GM18508 (cell line): ENCODE measurements at regions not wholly inside any gene's neighbourhood (a gene's known extent, or its start where the extent isn't known, plus 50 kb on each side); places are given as distances from the start of the nearest gene placed in this dataset.

ENCODE experiments used
- ATAC-seq: cut with Tn5 transposase; IDR thresholded peaks from one replicate; pipeline ENCODE4 v1.9.1; 2021; ENCODE audit warnings: moderate number of reproducible peaks; ENCODE audit not compliant: insufficient read depth, unreplicated experiment

DNA sequence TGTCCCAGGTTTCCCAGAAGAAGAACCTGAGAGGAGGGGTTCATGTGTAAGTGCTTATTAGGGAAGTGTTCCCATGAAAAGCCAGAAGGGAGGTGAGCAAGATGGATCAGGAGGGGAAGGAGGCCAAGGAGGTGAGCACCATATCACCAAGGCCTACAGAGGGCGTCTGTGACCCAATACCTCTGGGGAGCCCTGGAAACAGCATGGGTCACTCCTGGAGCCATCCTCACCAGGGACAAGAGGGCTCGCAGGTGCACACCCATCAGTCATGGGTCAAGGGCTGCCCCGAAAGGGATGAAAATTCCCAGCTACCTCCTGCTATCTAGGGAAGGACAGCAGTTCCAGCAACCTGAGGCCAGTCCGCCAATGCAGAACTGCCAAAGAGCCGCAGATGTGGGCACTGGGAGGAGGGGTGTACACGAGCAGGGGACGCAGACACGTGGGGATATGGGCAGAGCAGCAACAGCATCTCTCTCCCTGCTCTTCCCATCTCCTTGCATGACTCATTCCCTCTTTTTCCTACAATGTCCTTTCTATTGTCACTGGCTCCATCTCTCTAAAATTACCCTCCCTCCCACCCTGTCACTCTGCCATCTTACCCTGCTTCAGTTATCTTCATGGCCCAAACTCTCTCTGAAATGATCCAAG is 167.6 kb upstream of the FSTL4 start:
- ATAC-seq, result no peak

DNA sequence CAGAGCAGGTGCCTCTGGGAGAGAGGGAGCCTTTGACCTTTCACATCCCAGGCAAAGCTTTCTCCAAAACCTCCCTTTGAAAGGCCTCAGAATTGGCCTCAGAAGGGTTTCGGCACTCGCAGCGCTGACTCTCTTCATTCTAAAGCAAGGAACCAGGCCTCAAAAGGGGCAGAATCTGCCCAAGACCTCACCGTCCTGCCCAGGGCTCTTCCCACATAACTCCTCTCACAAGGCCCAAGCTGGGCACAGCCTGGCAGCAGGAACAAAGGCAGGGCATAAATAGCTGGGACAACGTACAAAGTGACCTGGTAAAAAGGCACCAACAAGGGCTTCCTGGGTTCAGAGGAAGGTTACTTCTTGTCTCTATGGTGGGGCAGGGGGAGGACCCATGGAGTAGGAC is 166.3 kb upstream of the FSTL4 start:
- ATAC-seq, result no peak

DNA sequence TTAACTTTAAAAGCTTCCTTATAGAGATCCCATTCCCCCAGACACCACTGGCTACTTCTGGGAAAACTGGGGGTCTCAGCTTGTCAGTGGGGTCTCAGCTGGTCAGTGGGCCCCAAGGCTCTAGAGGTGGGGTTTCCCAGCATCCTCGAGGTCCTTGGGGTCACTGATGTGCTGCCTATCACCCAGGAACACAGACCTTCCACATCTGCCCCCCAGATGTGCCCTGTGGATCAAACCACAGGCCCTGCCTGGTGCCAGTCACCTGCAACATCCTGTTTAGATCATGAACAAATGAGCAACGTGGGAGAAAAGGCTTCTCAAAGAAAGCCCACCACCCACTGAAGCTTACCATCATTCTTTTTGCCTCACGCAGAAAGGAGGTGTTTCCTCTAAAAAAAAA is 165.6 kb upstream of the FSTL4 start:
- ATAC-seq, result no peak

DNA sequence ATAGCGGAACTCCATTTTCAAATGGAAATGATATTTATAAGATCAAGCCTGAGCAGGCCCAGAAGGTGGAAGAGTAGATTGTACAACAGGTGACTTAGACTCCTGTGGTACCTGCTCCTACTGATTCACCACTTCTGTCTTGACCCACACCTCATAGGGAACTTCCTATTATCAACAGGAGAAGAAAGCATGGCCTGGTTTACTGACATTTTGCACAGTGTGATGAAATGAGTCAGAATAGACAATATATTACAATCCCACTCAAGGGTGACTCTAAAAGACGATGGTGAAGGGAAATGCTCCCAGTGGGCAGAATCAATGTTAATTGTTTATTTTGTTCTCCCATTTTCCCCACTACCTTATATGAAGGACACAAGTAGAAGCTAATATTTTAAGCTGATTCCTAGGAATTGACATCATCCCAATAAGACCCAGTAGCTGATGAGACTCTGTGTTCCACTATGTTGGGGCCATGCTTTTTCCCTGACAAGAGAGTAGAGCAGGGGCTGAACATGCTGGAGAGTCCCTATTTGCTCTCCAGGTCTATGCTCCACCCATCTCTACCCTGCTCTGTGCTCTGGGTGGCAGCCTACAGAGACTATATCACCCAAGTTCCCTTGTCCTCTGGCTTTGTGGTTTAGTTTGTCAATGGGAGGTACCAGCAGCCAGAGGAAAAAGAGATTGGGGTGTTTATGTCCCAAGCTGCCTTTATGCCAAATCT is 163.4 kb upstream of the FSTL4 start:
- no peak for ATAC-seq

DNA sequence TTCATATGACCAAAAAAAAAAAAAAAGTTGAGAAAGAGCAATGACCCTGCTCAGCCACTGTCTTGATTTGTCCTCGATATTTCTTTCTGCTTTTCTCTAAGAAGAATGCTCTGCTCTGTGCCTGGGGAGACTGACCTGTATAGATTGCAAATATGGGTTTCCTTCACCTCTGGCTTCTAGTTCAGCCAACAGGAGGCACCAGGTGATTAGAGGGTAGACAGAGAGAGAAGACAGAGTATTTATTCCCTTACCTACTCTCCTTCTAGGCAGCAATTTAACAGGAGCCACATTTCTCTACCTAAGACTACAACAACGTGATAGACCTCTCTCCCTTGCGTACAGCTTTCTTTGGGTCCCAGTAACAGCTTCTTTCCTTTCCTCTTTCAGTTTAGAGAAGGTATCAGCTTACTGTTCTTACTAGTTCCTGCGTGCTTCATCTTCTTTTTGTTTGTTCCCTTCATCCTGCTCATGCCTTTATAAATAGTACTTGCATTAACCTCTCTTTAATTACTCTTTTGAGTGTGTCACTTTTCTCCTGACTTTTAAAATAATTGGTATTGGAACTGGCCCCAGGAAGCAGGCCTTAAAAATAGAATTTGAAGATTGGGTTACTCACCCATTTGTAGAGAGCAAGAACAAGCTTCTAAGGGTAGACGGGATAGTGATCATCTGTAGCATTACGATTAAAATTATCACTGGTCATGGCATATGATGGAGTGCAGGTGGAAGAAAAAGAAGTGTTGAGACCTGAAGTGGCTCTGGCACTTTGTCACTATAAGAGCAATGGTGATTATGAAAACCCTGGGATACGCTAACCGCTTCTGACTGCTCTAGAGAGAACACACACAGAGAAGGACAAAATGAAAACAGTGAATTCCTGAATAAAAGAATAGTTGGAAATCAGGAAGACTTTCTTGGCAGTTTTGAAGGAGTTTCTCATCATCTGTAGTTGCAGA is 161.2 kb upstream of the FSTL4 start:
- no peak for ATAC-seq

DNA sequence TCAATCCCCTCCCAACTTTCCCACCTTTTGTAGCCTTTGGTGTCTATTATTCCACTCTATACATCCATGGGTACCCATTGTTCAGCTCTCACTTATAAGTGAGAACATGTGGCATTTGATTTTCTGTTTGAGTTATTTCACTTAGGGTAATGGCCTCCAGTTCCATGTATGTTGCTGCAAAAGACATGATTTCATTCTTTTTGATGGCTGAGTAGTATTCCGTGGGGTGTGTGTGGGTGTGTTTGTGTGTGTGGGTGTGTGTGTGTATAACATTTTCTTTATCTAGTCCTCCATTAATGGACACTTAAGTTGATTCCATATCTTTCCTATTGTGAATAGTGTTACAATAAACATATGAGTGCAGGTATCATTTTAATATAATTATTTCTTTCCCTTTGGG is 157.5 kb upstream of the FSTL4 start:
- ATAC-seq, result no peak

DNA sequence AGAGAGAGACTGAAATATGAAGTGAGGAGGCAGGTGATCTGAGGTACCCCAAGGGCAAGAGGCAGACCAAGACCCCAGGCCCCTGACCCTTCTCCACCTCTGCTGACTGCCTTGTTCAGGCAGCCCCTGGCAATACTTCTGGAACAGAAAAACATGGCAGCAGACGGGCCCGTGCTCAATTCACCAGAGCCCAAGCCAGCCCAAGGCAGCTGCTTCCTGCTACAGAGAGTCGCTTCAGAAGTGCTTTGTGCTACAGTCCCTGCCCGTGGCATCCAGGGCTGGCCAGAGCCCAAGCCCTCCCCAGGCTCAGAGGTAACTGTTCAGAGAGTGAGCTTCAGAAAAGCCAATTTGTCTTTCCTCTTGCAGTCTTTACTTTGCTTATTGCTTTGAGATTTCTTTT is 151.4 kb upstream of the FSTL4 start:
- ATAC-seq, result no peak

DNA sequence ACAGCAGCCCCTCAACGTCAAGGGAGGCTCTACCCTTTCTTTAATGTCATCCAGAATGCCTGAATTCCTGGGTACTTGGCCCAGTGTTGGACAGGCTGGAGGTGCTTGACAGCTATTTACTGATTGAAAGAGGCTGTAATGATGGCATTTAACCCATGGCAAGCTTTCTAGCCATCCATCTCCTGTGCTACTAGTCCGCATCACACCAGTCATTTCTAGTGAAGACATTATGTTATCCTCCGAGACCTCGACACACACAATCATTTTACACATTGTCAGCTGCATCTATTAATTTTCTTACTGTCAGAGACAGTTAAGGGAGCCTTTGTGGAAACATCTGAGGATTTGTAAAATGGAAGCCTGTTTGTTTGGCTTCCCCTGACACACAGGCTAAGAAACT is 149.3 kb upstream of the FSTL4 start:
- no peak for ATAC-seq

DNA sequence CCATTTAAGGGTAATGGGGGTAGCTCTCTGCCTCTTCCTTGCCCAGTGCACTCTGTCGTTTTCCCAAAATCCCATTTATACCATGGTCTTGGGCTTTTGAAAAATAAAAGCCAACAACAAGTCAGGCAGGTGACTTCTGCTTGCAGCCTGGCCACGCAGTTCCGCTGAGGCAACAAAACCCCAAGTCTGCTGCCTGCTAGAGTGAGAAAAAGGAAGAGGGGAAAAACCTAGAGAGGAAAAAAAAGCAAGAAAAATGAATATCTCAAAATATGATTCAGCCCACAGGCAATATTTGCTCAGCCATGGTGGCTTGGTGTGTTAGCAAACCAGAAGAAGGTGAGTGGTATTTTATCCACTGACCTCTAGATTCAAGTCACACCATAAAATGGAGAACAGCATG is 148.2 kb upstream of the FSTL4 start:
- no peak for ATAC-seq

DNA sequence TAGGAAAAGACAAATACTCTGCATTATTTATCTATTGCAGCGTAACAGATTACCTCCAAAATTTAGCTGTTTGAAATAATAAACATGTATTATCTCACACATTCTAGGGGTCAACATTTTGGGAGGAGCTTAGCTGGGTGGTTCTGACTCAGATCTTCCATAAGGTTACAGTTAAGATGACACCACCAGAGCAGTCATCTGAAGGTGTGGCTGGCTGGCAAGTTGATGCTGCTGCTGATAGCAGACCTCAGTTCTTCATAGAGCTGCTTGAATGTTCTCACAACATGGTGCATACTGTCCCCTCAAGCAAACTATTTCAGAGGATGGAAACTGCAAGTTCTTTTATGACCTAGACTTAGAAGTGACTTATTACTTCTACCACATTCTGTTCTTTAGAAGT is 146.3 kb upstream of the FSTL4 start:
- ATAC-seq, result no peak

DNA sequence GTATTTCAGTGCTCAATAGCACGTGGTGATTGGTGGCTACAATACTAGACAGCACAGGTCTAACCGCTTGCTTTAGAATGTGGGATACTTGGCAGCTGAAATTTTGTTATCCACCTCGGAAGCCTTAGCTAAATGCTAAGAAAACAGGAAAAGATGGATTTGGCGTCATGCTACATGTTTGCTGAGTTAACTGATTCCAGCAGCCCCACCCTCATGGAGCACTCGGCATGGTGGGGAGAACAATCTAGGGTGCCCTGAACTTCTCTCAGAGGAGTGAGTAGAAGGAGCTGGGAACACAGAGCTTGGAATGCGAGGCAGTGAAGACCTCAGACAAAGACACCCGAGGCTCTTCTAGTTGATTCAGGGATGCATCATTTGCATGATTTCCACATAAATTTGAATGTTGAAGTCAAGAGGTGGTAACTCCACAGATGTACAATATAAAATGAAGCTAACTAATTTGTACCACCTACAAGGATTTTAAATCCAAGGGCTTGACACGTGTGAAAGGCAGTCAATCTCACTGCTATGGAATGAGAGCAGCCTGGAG is 145.1 kb upstream of the FSTL4 start:
- no peak for ATAC-seq

DNA sequence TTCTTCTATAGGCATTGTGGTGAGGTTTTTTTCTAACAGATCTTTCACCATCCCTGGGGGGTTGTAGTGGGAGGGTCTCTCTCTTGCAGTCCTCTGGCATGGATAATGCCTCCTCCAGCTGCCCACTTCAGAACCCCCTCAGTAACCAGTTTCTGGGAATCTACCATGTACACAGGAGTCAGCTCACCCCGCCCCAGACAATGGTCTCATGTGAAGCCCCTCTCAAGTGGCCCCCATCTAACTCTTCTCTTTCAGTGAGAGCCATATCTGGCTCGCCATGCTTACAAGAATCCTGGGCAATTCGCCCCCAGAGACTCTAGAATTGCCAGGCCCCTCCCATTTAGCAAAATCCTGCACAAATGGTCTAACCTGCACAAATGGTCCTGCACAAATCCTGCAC is 144.4 kb upstream of the FSTL4 start:
- no peak for ATAC-seq

DNA sequence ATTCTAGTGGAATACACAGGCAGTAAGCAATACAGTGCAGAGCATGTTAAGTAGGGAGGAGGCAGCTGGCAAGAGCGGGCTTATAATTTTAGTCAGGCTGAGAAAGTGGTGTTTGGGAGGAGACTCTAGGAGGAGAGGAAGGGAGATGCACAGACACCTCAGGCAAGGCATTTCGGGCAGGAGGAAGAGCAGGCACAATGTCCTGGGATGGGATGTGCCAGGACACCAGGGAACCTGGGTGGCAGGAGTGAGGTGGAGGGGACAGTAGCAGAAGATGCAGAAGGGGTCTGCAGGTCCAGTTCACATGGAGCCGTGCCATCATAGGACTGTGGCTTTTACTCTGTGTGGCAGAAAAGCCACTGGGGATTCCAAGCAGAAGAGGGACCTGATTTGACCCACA is 143.7 kb upstream of the FSTL4 start:
- no peak for ATAC-seq

DNA sequence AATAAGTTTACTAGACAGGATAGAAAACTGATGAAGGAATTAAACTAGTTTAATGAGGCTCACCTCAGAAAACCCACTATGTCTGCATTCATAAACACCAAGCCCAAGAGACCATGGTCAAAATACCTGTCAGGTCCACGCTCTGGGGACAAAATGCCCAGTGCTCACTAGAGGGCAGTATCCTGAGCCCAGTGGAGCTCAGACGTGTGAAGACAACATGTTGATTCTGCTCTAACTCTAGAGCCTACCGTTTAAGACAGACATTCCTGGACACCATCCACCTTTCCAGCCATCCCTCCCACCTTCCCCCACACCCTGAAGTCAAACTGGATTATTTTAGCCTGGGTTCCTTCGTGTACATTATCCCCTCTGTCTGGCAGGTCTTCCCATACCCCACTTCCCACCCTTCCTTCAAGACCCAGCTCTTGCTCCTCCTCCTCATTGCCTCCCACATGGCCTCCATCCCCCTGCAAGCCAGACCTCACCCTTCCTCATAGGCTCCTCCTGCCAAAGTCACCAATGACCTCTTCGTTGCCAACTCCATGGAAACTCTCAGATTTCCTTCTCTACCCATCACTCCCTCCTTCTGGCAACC is 142.3 kb upstream of the FSTL4 start:
- ATAC-seq, result no peak

DNA sequence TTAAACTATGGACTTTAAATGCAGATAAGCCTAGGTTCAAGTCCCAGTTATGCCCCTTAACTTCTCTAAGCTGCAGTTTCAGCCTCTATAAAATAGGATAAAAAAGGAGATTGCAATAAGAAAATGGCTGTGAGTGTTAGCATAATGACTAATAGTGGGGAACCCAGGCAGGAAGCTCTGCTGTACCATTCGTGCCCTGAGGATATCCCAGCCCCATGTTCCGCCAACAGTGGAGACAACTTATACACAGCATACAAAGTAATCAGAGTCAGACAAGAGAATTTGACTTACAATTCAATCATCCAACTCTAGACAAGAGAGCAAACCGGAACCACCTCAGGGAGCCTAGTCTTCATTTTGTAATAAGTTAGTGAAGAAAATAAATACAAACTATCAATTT is 141.5 kb upstream of the FSTL4 start:
- ATAC-seq, result no peak

DNA sequence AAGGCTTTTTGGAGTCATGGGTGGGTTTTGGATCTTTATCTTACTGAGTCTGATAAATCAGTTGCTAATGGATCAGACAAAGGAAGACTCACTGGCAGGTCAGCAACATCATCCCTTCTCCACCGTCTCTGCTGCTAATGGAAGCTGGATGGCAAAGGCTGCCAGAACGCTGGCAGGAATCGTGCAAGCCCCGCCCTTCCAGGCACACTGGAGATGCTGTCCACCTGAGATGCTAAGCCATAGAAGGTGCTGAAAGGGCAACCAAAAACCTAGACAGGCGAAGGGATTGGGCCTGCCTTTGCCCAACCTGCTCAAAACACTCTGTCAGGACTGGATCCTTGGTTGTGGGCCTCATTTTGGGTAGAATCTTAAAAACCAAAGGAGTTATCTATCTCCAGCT is 139.5 kb upstream of the FSTL4 start:
- no peak for ATAC-seq

DNA sequence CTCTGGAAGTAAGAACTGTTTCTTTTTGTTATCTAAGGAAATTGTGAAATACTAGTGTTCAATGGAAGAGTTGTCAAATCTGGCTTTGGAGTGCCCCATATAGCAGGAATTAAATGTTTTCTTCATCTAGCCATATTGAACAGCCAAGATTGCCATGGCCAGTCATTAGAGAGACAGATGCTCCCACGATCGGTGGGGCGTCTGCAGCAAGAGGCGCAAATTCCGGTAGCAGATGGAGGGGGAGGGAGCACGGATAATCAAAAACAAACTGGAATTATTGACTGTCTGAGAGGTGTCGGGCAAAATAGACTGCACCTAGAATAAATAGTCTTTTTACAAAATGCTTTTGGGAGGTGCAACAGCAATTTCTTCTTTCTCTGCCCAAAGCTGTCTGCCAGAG is 139.1 kb upstream of the FSTL4 start:
- ATAC-seq, result no peak

DNA sequence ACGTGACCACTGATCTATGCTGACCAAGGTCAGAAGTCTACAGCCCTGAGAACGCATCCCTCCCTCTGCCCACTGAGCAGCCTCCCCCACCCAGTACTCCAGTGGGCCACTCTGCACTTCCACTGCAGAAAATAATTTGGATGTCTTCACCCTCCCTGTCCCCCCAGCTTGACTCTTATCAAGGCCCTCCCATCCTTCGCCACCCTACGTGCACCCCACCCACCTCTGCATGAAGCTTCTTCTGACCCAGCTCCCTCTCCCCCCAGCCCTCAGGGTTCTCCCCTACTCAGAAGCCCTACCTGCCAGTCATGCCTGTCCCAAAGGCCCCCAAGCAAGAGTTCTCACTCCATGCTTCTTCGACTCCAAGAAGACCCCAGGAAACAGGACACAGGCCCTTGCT is 138.5 kb upstream of the FSTL4 start:
- ATAC-seq, result no peak

DNA sequence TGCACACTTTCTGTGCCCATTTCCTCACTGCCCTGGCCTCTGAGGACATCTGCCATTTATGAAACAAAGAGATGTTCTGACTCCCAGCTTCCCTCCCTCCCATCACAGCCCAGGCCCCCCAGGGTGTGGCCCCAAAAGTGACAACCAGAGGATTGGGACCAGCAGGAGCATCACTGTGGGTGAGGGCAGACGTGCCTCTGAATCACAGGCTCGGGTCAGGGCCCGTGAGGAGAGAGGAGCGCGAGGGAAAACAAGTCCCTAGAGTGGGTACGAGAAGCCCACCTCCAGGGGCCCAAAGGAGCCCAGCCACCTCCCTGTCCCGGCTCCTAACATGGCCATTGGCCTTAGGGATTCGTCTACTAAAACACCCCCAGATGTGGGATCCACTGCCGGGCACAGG is 138.0 kb upstream of the FSTL4 start:
- ATAC-seq, result no peak

DNA sequence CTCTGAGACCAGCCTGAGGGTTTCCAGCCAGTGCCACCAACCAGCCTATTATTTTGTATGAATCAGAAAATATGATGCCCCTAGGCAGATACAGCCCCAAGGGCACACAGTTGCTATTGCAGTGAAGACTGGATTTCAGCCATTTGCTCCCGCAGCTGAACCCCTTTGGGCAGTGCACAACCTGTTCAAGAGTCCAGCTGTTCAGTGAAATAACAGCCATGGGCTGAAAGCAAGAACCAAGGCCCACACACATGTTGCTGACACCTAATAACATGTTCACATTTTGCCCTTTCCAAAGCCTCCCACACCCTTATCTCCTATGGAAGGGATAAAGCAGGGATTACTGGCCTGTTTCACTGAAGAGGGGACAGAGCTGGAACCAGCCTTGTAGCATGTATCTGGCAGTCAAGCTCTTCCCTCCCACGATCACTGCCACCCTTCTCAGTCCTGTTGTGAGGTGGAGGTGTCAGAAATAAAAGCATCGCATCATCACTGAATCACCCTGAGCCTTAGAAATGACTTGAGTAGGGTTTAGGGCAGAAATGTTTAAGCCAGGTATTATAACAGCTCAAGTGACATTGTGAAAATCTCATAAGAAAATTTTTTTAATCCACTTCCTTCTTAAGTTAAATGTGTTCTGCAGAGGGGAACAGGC is 137.1 kb upstream of the FSTL4 start:
- no peak for ATAC-seq
